ENCODE measurements at regions not wholly inside any gene's neighbourhood (a gene's known extent, or its start where the extent isn't known, plus 50 kb on each side); places are given as distances from the start of the nearest gene placed in this dataset.

DNA sequence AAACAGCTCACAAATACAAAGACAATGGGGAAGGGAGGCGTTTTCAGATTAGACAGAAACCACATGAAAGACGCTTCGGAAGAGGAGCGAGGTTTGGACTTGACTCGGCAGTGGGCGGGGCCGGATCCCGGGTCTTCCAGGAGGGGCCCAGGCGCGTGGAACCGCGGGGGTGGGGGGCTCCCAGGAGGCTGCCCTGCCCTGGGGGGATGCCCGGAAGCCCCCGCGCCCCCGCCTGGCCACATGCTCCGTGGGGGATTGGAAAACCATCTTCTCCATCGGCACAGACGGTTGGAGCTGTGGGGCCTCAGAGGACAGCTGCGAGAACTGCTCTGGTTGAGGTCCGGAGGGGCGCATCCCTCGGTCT, 186.0 kb upstream of the SHH start:
- TF ChIP-seq, protein P1, sequence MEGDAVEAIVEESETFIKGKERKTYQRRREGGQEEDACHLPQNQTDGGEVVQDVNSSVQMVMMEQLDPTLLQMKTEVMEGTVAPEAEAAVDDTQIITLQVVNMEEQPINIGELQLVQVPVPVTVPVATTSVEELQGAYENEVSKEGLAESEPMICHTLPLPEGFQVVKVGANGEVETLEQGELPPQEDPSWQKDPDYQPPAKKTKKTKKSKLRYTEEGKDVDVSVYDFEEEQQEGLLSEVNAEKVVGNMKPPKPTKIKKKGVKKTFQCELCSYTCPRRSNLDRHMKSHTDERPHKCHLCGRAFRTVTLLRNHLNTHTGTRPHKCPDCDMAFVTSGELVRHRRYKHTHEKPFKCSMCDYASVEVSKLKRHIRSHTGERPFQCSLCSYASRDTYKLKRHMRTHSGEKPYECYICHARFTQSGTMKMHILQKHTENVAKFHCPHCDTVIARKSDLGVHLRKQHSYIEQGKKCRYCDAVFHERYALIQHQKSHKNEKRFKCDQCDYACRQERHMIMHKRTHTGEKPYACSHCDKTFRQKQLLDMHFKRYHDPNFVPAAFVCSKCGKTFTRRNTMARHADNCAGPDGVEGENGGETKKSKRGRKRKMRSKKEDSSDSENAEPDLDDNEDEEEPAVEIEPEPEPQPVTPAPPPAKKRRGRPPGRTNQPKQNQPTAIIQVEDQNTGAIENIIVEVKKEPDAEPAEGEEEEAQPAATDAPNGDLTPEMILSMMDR (IDR thresholded peaks at IDR 0.05 in 4 of 5, conservative IDR thresholded peaks at IDR 0.05 in 1 of 5): no peak
- TF ChIP-seq POLR2A (IDR thresholded peaks at IDR 0.05): no peak

Measured in gastrocnemius medialis (tissue), 4 donors.